Neutrophil (primary cell): ENCODE measurements at regions not wholly inside any gene's neighbourhood (a gene's known extent, or its start where the extent isn't known, plus 50 kb on each side); places are given as distances from the start of the nearest gene placed in this dataset.

Experiments used
- H3K27ac ChIP-seq: fragments of 200-600 bp; sonication (generic); 2 replicates; pipeline ENCODE4 v1.5.1; 2016; ENCODE audit warnings: mild to moderate bottlenecking, moderate library complexity
- H3K27me3 ChIP-seq: fragments of 200-600 bp; sonication (generic); 2 replicates; pipeline ENCODE4 v1.6.0; 2016; ENCODE audit warnings: mild to moderate bottlenecking
- H3K36me3 ChIP-seq: fragments of 200-600 bp; sonication (generic); 2 replicates; pipeline ENCODE4 v1.5.1; 2017
- H3K4me1 ChIP-seq, 2 experiments: fragments of 200-600 bp in 1 of 2; sonication (generic) in 1 of 2; 1 replicate in 1 of 2; 2 replicates in 1 of 2; pipeline versions ENCODE4 v1.5.1 to v1.6.1; 2013 to 2016; ENCODE audit warnings: low read depth in 1 of 2, low read length in 1 of 2, mild to moderate bottlenecking in 1 of 2, moderate library complexity in 1 of 2; ENCODE audit not compliant: control insufficient read depth in 1 of 2, insufficient read depth in 1 of 2
- H3K4me3 ChIP-seq, 2 experiments: fragments of 200-600 bp in 1 of 2; sonication (generic) in 1 of 2; 1 replicate in 1 of 2; 2 replicates in 1 of 2; pipeline ENCODE4 v1.5.1; 2013 to 2016; ENCODE audit warnings: low read depth in 1 of 2, low read length in 1 of 2, mild to moderate bottlenecking in 1 of 2, moderate library complexity in 1 of 2
- H3K9me3 ChIP-seq: fragments of 200-600 bp; sonication (generic); 2 replicates; pipeline ENCODE4 v1.5.1; 2016
- CTCF ChIP-seq: fragments of 200-600 bp; sonication (generic); IDR thresholded peaks from 2 replicates; pipeline ENCODE4 v1.5.1; 2016; ENCODE audit warnings: antibody characterized with exemption

GRCh38 chr16:55033225-55034156 lies 102.8 kb downstream of the IRX5 start:
- TF ChIP-seq CTCF: no peak
- no peaks in the 10 kb centered on the region for H3K27me3 ChIP-seq
- H3K36me3 ChIP-seq: no peaks in the 10 kb centered on the region
- H3K4me3 ChIP-seq: no peak overlapping the region
- H3K4me1 ChIP-seq: no peaks in the 10 kb centered on the region
- no peaks in the 10 kb centered on the region for H3K9me3 ChIP-seq
- H3K27ac ChIP-seq: no peak overlapping the region

GRCh38 chr16:55035029-55035428 lies 104.4 kb downstream of the IRX5 start:
- Histone ChIP-seq H3K4me1 (no peaks in the 10 kb centered on the region), H3K36me3 (no peaks in the 10 kb centered on the region), H3K27me3 (no peaks in the 10 kb centered on the region), H3K27ac (no peak overlapping the region), H3K9me3 (no peaks in the 10 kb centered on the region), H3K4me3 (no peak overlapping the region)
- TF ChIP-seq CTCF: no peak

- TF ChIP-seq CTCF: no peak
Observed at GRCh38 chr16:55035956-55036355, 105.3 kb downstream of the IRX5 start.

GRCh38 chr16:55036371-55036821 lies 105.7 kb downstream of the IRX5 start:
- no peak for TF ChIP-seq CTCF
- no peaks in the 10 kb centered on the region for H3K9me3 ChIP-seq
- H3K27ac ChIP-seq: no peak overlapping the region
- H3K4me3 ChIP-seq: no peak overlapping the region
- no peaks in the 10 kb centered on the region for H3K4me1 ChIP-seq
- no peaks in the 10 kb centered on the region for H3K27me3 ChIP-seq
- H3K36me3 ChIP-seq: no peaks in the 10 kb centered on the region

More at GRCh38 chr16:55035956-55036355, 105.3 kb downstream of the IRX5 start:
- Histone ChIP-seq H3K27ac (no peak overlapping the region), H3K36me3 (no peaks in the 10 kb centered on the region), H3K4me3 (no peak overlapping the region), H3K4me1 (no peaks in the 10 kb centered on the region), H3K27me3 (no peaks in the 10 kb centered on the region), H3K9me3 (no peaks in the 10 kb centered on the region)

- Histone ChIP-seq H3K27ac (no peak overlapping the region), H3K27me3 (no peaks in the 10 kb centered on the region), H3K4me1 (no peaks in the 10 kb centered on the region), H3K4me3 (no peak overlapping the region), H3K9me3 (no peaks in the 10 kb centered on the region), H3K36me3 (no peaks in the 10 kb centered on the region)
- no peak for TF ChIP-seq CTCF
Observed at GRCh38 chr16:55037046-55037445, 106.4 kb downstream of the IRX5 start.
